ENCODE measurements at regions not wholly inside any gene's neighbourhood (a gene's known extent, or its start where the extent isn't known, plus 50 kb on each side); places are given as distances from the start of the nearest gene placed in this dataset.
"Not testable (repeated sequence)": the region's sequence is repeated elsewhere in the genome, so short reads cannot be mapped to it uniquely, and the experiment has no call there.

DNA sequence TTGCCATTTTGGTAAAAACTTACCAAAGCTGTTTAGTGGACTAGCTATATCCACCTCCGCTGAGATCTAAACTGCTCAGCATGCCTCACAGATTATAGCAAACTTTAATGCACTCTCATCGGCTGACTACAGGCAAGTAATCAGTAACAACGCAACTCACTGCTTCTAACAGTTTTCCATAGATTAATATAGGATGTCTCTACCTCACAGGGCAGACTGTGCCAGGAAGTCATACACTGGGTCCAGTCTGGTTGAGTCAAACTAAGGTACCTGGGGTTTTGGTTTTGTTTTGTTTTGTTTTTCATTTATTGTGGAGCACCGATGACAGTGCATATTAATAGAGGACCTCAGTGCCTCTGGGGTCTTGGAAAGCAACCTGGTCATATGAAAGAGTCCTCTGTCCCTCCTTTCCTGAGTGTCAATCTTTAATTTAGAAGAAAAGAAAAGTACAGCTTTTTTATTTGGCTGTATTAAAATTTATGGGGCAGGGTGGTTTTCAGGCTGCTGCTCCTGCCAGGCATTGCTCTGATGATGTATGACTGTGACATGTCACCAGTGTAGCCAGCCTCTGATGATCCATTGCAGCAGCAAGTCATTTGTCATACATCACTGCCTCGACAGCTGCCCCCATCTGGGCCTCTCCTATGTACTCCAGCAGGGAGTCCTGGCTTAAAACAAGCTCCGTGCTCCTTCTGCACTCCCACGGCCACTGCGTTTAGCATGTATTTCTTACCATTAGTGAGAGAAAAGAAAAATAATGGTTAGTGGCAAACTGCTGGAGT lies 854.1 kb downstream of the KCNJ2 start:
- DNase-seq (ENCODE audit: low spot score): no peak

- DNase-seq (ENCODE audit: low spot score): no peak
Measured at GRCh38 chr17:71024172-71024571, 854.8 kb downstream of the KCNJ2 start.

GRCh38 chr17:71024969-71025368 lies 855.6 kb downstream of the KCNJ2 start:
- DNase-seq (ENCODE audit: low spot score): no peak

DNA sequence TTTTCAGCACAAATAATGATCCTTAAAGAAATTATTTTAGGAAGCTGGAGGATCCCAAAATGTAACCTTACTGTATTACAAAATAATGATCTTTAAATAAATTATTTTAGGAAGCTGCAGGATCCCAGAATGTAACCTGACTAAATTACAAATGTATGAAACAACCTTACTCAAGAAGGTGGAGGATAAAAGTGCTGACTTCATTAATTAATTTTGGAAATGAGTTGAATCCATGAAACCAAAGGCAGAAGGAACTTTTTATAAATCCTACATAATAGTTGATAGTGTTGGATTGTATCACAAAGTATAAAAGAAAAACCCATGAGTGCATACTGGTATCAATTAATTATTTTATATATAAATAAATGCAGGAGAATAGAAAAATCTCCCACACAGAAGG lies 859.9 kb downstream of the KCNJ2 start:
- no peak for DNase-seq (ENCODE audit: low spot score)

GRCh38 chr17:71031286-71031685 lies 862.0 kb downstream of the KCNJ2 start:
- not testable (repeated sequence) for DNase-seq (ENCODE audit: low spot score)

GRCh38 chr17:71032746-71033273 lies 863.5 kb downstream of the KCNJ2 start:
- no peak for DNase-seq (ENCODE audit: low spot score)

DNA sequence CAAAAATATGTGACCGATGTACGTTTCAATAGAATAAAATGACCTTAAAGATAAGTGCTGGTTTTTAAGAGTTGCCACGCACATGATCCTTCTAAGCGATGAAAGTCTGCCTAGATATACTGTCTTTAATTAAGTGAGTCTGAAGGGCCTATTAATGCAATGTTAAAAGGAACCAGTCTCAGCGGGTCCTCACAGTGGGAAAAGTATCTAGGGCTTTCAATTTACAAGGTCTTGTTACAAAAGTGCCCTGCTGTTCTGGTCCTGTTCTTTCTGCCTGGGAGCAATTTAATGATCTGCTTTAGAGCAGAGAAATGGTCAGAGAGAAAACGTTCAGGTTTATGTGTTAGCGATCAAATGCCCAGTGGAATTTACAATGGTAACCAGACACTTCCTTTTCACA lies 864.0 kb downstream of the KCNJ2 start:
- DNase-seq (ENCODE audit: low spot score): no peak

DNA sequence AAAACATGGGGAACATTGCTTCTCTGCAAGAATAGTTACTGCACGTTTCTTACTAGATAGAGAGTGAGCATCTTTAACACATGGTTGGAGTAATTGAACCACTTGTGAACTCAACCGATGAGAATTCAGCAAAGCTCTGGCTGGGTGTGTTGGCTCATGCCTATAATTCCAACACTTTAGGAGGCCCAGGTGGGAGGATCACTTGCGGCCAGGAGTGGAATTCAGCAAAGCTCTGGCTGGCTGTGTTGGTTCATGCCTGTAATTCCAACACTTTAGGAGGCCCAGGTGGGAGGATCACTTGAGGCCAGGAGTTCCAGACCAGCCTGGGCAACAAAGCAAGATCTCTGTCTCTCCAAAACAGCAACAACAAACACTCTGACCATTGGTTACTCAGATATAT lies 865.9 kb downstream of the KCNJ2 start:
- DNase-seq (ENCODE audit: low spot score): no peak

- DNase-seq (ENCODE audit: low spot score): no peak
Measured at GRCh38 chr17:71037386-71037785, 868.1 kb downstream of the KCNJ2 start.

DNA sequence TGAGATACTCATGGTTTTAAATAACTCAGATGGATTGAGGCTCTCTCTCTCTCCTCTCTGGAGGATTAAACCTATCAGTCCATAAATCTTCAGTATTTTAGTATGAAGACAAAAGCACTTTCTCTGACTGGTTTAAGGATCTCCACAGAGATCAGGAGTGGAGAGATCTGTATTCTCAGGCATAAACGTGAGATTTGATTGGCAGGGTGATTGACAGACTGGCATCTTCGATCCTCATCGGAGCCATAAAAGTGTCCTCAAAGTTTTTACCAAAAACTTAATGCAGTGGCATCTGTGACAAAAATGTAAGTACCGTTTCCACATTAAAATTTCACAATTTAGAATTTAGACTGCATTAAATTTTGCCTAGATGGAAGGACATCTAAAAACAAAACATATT lies 870.1 kb downstream of the KCNJ2 start:
- DNase-seq (ENCODE audit: low spot score): no peak

GRCh38 chr17:71052971-71053370 lies 883.6 kb downstream of the KCNJ2 start:
- DNase-seq (ENCODE audit: low spot score): peak; percentile 3

GRCh38 chr17:71055128-71055527 lies 885.8 kb downstream of the KCNJ2 start:
- no peak for DNase-seq (ENCODE audit: low spot score)

DNA sequence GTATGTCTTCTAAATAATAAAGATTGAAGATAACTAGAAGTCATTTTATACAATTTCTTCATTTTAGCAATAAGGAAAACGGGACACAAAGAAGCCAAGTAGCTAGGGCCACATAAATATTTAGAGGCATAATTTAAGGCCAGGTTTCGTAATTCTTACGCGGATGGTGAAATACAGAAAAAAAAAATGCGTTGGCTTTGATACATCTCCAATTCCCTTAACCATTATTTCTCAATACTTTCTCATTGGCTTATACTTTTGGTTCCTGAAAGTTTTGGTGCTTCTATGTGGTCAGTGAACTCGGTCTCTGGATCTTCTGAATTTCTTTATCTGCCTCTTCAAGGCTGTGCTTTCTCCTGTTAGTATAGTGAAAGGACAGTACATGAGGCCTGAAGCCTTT lies 888.1 kb downstream of the KCNJ2 start:
- DNase-seq (ENCODE audit: low spot score): peak; percentile 11

- DNase-seq (ENCODE audit: low spot score): peak; percentile 1
Measured at GRCh38 chr17:71057938-71058337, 888.6 kb downstream of the KCNJ2 start.

DNA sequence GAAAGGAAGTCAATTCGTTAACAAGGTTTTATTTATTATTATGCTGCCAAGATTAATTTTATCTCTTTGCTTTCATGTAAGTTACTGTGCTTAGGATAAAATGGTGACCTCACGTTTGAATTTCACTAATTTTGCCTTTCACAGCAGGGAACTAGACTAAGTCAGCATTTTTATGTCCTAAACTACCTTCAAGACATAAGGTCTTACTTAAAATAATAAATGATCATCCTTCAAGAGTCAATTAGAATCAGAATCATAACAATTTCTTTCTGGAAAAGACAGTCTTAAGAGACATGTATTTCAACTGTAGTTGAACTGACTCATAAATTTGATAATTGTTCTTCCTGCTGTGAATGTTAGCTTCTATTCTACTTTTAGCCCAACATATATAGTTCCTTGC lies 893.8 kb downstream of the KCNJ2 start:
- DNase-seq (ENCODE audit: low spot score): no peak

DNA sequence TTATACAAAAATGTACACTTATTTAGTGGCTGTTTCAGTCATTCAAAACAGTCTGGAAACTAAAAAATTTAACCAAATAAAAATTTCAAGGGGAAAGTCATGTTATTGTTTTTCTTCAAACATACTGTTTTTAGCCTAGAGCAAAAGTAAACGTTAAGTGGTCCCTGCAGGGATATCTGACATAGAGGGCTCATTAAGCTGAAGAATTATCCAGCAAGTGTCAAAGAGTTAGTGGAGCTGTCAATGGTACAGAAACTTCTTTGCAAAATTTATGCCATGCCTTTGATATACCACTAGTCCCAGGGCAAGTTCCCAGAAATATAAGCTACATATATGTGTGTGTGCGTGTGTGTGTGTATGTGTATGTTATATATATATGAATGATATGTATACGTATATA lies 894.2 kb downstream of the KCNJ2 start:
- DNase-seq (ENCODE audit: low spot score): no peak

- DNase-seq (ENCODE audit: low spot score): no peak
Measured at GRCh38 chr17:71067669-71068407, 898.5 kb downstream of the KCNJ2 start.

DNA sequence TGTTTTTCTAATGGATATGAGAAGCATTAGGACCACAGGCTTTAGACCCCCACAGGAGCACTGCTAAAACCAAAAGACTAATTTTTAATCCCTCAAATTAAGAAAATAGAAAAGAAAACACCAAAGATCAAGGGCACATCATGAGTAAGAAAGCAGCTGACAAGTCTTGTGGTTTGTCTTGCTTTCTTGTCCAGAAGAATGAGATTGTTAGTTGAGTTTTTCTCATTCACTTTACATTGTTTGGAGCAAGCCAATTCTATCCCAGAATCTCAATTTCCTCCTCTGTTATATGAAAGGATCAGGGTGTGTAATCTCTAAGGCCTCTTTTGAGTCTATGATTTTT lies 899.0 kb downstream of the KCNJ2 start:
- no peak for DNase-seq (ENCODE audit: low spot score)

- no peak for DNase-seq (ENCODE audit: low spot score)
Measured at GRCh38 chr17:71071041-71071440, 901.7 kb downstream of the KCNJ2 start.

DNA sequence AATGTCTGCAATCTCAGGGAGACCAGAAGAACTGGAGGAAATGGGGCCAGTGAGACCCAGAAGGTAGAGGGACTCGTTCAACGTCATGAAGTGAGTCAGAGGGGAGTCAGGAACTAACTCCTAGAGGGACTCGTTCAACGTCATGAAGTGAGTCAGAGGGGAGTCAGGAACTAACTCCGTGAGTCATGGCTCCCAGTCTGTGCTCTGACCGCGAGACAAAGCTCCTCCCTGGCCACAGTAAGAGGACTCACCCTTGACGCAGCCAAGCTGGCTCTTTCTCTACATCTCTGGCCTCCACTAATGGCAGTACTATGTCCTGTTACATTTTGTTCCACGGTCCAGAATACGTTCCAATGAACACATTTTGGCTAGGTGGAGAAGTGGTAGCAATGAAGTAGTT lies 902.5 kb downstream of the KCNJ2 start:
- no peak for DNase-seq (ENCODE audit: low spot score)

DNA sequence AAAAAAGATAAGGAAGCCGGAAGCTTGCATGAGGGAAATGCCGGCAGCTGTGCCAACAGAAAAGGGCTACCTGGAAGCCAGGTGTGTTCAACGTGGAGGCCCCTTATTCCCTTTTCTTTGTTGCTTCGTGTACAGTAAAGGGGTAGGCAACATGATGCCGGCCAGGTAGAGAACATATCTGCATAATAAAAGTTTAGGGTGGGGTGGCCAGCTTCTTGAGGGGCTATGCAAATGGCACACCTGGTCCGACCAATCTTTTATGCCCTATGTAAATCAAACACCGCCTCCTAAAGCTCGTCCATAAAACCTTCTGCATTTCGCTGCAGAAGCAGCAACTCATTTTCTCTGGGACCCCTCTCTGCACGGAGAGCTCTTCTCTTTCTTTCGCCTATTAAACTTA lies 911.6 kb downstream of the KCNJ2 start:
- no peak for DNase-seq (ENCODE audit: low spot score)

DNA sequence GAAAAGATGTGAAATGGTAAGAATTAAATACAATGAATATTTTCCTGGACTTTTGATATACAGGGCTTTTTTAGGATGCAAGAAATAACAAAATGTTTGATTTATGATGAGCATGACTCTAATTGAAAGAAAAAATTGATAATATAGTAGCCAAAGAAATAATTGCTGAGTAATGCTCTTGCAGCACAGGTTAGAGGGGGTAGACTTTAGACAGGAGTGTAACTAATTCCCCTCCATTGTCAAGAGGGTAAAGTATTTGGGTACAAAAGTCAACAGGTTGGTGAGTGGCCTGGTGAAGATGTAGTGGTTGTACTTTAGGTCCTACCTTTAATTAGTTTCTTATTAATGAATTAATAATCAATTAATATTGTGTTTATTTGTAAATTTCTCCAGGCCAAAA lies 912.3 kb downstream of the KCNJ2 start:
- no peak for DNase-seq (ENCODE audit: low spot score)

DNA sequence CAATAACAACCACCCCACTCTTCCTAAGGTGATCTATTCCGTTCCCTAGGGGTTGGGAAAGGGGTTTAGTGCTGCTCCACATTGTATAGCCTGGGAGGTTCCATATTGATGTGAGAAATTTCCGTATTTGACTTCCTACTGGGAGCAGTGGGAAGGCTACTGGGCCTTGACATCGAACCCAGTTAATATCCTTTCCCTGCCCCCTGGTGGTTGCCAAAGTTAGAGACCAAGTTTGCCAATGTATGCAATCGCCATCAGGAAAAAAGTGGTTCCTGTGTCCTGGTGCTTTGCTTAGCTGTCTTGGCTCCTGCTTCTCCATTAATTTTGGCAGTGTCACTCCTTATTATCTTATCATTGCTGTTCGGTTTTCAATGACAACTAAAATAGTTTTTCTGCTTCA lies 914.9 kb downstream of the KCNJ2 start:
- DNase-seq (ENCODE audit: low spot score): peak; percentile 3

DNA sequence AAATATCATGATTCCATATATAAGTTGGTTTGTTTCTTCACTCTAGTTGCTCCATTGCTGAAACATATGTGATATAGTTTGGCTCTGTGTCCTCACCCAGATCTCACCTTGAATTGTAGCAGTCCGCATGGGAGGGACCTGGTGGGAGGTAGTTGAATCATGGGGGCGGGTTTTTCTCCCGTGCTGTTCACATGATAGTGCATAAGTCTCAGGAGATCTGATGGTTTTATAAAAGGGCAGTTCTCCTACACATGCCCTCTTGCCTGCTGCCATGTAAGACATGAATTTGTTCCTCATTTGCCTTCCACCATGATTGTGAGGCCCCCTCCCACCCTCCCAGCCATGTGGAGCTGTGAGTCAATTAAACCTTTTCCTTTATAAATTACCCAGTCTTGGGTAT lies 915.5 kb downstream of the KCNJ2 start:
- no peak for DNase-seq (ENCODE audit: low spot score)
